OCI-LY7 (cell line): ENCODE measurements at regions not wholly inside any gene's neighbourhood (a gene's known extent, or its start where the extent isn't known, plus 50 kb on each side); places are given as distances from the start of the nearest gene placed in this dataset.

ENCODE experiments used
- BruUV-seq: library from RNA; stranded (reverse); fragments of 400-500 nt; replicated peaks from 2 replicates; lab custom pipeline; 2021; lab: Mats Ljungman, UMichigan
- CTCF ChIA-PET: fragments of 300-600 bp; sonication (Branson Sonifier 250); formaldehyde crosslinking; loops from one replicate; lab custom pipeline; 2022; ENCODE audit warnings: antibody characterized with exemption; ENCODE audit not compliant: unreplicated experiment; lab: Charles Lee
- POLR2A ChIA-PET: fragments of 300-600 bp; sonication (Branson Sonifier 250); formaldehyde crosslinking; loops from one replicate; lab custom pipeline; 2022; ENCODE audit warnings: antibody characterized with exemption; lab: Charles Lee
- DNase-seq: peaks from one replicate; pipeline ENCODE4 v3.0.0-alpha.2; 2015; ENCODE audit warnings: low spot score
- H2AFZ ChIP-seq: fragments of 200-600 bp; sonication (generic), shearing (Covaris generic); 2 replicates; pipeline ENCODE4 v1.6.1; 2014; ENCODE audit warnings: mild to moderate bottlenecking, antibody characterized with exemption, low read length, moderate library complexity
- H3K27ac ChIP-seq: fragments of 200-600 bp; sonication (generic); 2 replicates; pipeline ENCODE4 v1.5.1; 2014; ENCODE audit warnings: mixed run types, low read depth, mild to moderate bottlenecking, moderate library complexity, low read length, inconsistent platforms; ENCODE audit not compliant: poor library complexity, severe bottlenecking
- H3K36me3 ChIP-seq: fragments of 200-600 bp; sonication (generic); 2 replicates; pipeline ENCODE4 v1.6.1; 2014; ENCODE audit warnings: mild to moderate bottlenecking, antibody characterized with exemption, low read length, moderate library complexity, mixed read lengths; ENCODE audit not compliant: insufficient read depth
- H3K4me1 ChIP-seq: fragments of 200-600 bp; sonication (generic); 2 replicates; pipeline ENCODE4 v1.5.1; 2014; ENCODE audit warnings: mild to moderate bottlenecking, low read length; ENCODE audit not compliant: insufficient read depth, poor library complexity, severe bottlenecking
- H3K4me2 ChIP-seq: fragments of 200-600 bp; sonication (generic); 2 replicates; pipeline ENCODE4 v1.6.1; 2014; ENCODE audit warnings: mild to moderate bottlenecking, low read length
- H3K4me3 ChIP-seq: fragments of 200-600 bp; sonication (generic); 2 replicates; pipeline ENCODE4 v1.5.1; 2014; ENCODE audit warnings: mild to moderate bottlenecking, low read depth, low read length; ENCODE audit not compliant: poor library complexity, severe bottlenecking
- H3K79me2 ChIP-seq: fragments of 200-600 bp; sonication (generic); 2 replicates; pipeline ENCODE4 v1.6.1; 2016; ENCODE audit warnings: low read depth, mild to moderate bottlenecking, low read length, moderate library complexity, mixed read lengths; ENCODE audit not compliant: insufficient read depth
- H3K9me2 ChIP-seq: fragments of 200-600 bp; sonication (generic); 2 replicates; pipeline ENCODE4 v1.6.1; 2016; ENCODE audit warnings: mild to moderate bottlenecking, low read length, mixed read lengths; ENCODE audit not compliant: insufficient read depth
- H3K9me3 ChIP-seq: fragments of 200-600 bp; sonication (generic); 2 replicates; pipeline ENCODE4 v1.6.1; 2014; ENCODE audit warnings: mild to moderate bottlenecking, mixed run types, low read length, mixed read lengths
- H4K20me1 ChIP-seq: fragments of 200-600 bp; sonication (generic); 2 replicates; pipeline ENCODE4 v1.6.1; 2014; ENCODE audit warnings: mild to moderate bottlenecking, antibody characterized with exemption, low read length, moderate library complexity, mixed read lengths; ENCODE audit not compliant: insufficient read depth
- EZH2phosphoT487 ChIP-seq: fragments of 200-600 bp; sonication (generic); IDR thresholded peaks from 2 replicates; pipeline ENCODE4 v1.6.1; 2018; ENCODE audit warnings: low read depth, borderline replicate concordance, mild to moderate bottlenecking, mixed run types, antibody characterized with exemption, low read length, moderate library complexity, mixed read lengths
- intact Hi-C: fragments of 100-400 bp; cut with micrococcal nuclease; formaldehyde crosslinking; loops from one replicate; pipeline ENCODE4 v1.10.0; 2022; ENCODE audit not compliant: unreplicated experiment
- TF ChIP-seq, protein P1 (sequence below): fragments of 200-600 bp; sonication (generic); conservative IDR thresholded peaks from 2 replicates; pipeline ENCODE4 v1.5.1; 2014; ENCODE audit warnings: mild to moderate bottlenecking, antibody characterized with exemption, low read length, moderate library complexity, mixed read lengths

DNA sequence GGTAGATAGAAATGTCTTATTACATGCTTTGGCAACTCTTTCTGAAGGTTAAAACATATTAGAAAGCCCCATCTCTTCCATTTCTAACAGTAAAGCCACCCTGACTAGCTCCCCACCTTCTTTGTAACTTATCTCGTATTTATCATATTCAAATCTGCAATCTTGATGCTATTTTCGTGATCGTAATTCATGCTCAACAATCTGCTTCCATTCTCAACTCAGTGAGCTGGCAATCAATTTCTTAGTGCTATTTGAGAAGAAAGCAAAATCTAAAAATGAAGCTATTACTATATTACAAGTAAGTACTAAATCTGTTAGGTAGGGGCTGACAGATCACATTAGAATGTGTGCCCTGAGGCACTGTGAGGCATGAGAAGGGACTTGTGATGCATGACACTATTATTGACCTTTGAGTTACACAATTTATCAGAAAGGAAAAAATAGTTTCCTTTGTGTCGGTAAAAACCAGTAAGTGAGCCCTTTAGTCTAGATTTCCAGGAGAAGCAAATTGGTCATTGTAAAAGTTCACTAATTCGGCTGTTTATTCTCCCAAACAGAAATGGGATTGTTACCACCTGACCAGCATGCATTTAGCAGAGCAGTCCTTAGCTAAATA is 379.7 kb upstream of the CNTN6 start:
- DNase-seq: no peak
- Histone ChIP-seq H3K9me2 (no peaks in the 10 kb centered on the region), H2AFZ (no peak overlapping the region), H3K4me2 (no peak overlapping the region), H3K4me1 (no peaks in the 10 kb centered on the region), H3K4me3 (no peak overlapping the region), H3K36me3 (no peaks in the 10 kb centered on the region), H3K79me2 (no peaks in the 10 kb centered on the region), H3K9me3 (no peaks in the 10 kb centered on the region), H3K27ac (no peak overlapping the region), H4K20me1 (no peaks in the 10 kb centered on the region)
- CTCF ChIA-PET: interaction anchor here (0.6 kb wide), 1 partner anchor 36 kb away, joined by 3 read pairs; no protein-coding TSS in a partner anchor
- TF ChIP-seq, protein P1, sequence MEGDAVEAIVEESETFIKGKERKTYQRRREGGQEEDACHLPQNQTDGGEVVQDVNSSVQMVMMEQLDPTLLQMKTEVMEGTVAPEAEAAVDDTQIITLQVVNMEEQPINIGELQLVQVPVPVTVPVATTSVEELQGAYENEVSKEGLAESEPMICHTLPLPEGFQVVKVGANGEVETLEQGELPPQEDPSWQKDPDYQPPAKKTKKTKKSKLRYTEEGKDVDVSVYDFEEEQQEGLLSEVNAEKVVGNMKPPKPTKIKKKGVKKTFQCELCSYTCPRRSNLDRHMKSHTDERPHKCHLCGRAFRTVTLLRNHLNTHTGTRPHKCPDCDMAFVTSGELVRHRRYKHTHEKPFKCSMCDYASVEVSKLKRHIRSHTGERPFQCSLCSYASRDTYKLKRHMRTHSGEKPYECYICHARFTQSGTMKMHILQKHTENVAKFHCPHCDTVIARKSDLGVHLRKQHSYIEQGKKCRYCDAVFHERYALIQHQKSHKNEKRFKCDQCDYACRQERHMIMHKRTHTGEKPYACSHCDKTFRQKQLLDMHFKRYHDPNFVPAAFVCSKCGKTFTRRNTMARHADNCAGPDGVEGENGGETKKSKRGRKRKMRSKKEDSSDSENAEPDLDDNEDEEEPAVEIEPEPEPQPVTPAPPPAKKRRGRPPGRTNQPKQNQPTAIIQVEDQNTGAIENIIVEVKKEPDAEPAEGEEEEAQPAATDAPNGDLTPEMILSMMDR: no peak
- TF ChIP-seq EZH2phosphoT487: no peak
- intact Hi-C loops: no loop called here
- no TSS peak for BruUV-seq
- POLR2A ChIA-PET: interaction anchor here (1.0 kb wide), 1 partner anchor 8 kb away, joined by 4 read pairs; no protein-coding TSS in a partner anchor

DNA sequence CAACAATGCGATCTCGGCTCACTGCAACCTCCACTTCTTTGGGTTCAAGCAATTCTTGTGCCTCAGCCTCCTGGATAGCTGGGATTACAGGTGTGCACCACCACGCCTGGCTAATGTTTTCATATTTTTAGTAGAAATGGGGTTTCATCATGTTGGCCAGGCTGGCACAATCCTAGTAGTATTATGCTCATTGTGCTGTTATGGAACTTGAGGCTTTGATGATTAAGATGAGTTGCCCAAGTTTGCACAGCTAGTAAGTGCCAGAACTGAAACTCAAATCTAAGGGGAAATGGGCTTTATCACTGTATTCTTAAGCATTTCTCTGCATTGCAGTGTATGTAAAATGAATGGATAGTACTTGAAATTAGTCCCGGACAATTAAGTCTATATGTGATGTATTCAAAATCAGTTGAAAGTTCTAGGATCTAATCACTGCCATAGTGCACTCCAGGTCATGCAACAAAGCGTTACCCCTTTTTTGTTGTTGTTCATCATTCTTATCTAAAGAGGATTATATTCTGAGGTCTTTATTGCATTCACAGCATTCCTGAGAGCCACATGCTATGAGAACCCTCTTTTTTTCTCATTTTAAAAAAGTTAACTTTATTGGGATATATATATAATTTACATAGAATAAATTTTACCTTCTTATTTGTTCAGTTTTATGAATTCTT is 378.7 kb upstream of the CNTN6 start:
- Histone ChIP-seq H3K36me3 (no peaks in the 10 kb centered on the region), H3K4me2 (no peak overlapping the region), H3K9me3 (no peaks in the 10 kb centered on the region), H4K20me1 (no peaks in the 10 kb centered on the region), H3K9me2 (no peaks in the 10 kb centered on the region), H3K27ac (no peak overlapping the region), H3K79me2 (no peaks in the 10 kb centered on the region), H3K4me3 (no peak overlapping the region), H3K4me1 (no peaks in the 10 kb centered on the region), H2AFZ (no peak overlapping the region)
- DNase-seq: no peak
- ChIA-PET CTCF (no interaction called here), POLR2A (interaction anchor here (1.0 kb wide), 1 partner anchor 9 kb away, joined by 4 read pairs; no protein-coding TSS in a partner anchor)
- BruUV-seq: no TSS peak
- intact Hi-C loops: no loop called here
- no peak for TF ChIP-seq EZH2phosphoT487
- TF ChIP-seq, protein P1: no peak

DNA sequence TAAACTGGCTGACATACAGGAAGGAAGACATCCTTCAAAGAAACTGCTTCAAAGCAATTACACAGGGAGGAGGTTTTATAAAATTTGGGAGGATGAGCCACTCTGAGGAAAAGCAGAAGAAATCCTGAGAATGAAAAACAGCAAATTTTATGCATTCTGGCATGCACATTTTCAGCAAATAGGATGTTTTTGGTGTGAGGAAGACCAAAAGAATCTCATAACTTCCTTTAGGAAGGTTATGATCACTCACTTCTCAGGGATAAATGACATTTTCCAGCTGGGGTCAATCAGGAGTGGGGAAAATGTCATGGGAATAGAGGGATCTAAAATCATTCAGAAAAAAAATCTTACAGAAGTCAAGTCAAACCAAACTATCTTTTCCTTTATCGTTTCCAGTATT is 371.7 kb upstream of the CNTN6 start:
- H3K9me3 ChIP-seq: no peaks in the 10 kb centered on the region

More for the DNA sequence above, 371.7 kb upstream of the CNTN6 start:
- no TSS peak for BruUV-seq
- no peaks in the 10 kb centered on the region for H3K79me2 ChIP-seq
- no peak overlapping the region for H3K4me3 ChIP-seq
- intact Hi-C loops: no loop called here
- ChIA-PET CTCF (no interaction called here), POLR2A (no interaction called here)
- TF ChIP-seq EZH2phosphoT487: no peak
- TF ChIP-seq, protein P1: no peak
- H3K4me2 ChIP-seq: no peak overlapping the region
- no peak overlapping the region for H2AFZ ChIP-seq
- no peaks in the 10 kb centered on the region for H3K36me3 ChIP-seq
- no peaks in the 10 kb centered on the region for H3K4me1 ChIP-seq
- H4K20me1 ChIP-seq: no peaks in the 10 kb centered on the region
- H3K27ac ChIP-seq: no peak overlapping the region
- no peak for DNase-seq
- H3K9me2 ChIP-seq: no peaks in the 10 kb centered on the region
